ENCODE measurements at regions not wholly inside any gene's neighbourhood (a gene's known extent, or its start where the extent isn't known, plus 50 kb on each side); places are given as distances from the start of the nearest gene placed in this dataset.

- Histone ChIP-seq H3K36me3 (ENCODE audit: insufficient read depth, low read length) (no peaks in the 10 kb centered on the region), H3K4me3 (ENCODE audit: low read length, poor library complexity, severe bottlenecking) (no peak overlapping the region), H3K27me3 (ENCODE audit: insufficient read depth, low read length, poor library complexity, severe bottlenecking) (no peaks in the 10 kb centered on the region), H3K4me1 (ENCODE audit: insufficient read depth, low read length, poor library complexity, severe bottlenecking) (no peaks in the 10 kb centered on the region), H3K9me2 (replicated peaks; ENCODE audit: low read depth, low read length) (no peaks in the 10 kb centered on the region), H3K4me2 (ENCODE audit: low read depth, low read length, poor library complexity, severe bottlenecking) (no peak overlapping the region), H3F3A (ENCODE audit: low read depth) (no peaks in the 10 kb centered on the region), H4K20me1 (ENCODE audit: insufficient read depth, low read length, poor library complexity, severe bottlenecking) (no peaks in the 10 kb centered on the region), H3K9ac (ENCODE audit: low read depth, low read length, poor library complexity, severe bottlenecking) (no peak overlapping the region), H3K79me2 (ENCODE audit: insufficient read depth, low read length) (no peaks in the 10 kb centered on the region), H3K9me3 (ENCODE audit: insufficient read depth, low read depth, low read length) (no peaks in the 10 kb centered on the region; the same call in 1 of the 2 replicates), H2AFZ (ENCODE audit: low read length) (no peak overlapping the region)
- TF ChIP-seq, protein P1, sequence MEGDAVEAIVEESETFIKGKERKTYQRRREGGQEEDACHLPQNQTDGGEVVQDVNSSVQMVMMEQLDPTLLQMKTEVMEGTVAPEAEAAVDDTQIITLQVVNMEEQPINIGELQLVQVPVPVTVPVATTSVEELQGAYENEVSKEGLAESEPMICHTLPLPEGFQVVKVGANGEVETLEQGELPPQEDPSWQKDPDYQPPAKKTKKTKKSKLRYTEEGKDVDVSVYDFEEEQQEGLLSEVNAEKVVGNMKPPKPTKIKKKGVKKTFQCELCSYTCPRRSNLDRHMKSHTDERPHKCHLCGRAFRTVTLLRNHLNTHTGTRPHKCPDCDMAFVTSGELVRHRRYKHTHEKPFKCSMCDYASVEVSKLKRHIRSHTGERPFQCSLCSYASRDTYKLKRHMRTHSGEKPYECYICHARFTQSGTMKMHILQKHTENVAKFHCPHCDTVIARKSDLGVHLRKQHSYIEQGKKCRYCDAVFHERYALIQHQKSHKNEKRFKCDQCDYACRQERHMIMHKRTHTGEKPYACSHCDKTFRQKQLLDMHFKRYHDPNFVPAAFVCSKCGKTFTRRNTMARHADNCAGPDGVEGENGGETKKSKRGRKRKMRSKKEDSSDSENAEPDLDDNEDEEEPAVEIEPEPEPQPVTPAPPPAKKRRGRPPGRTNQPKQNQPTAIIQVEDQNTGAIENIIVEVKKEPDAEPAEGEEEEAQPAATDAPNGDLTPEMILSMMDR (conservative IDR thresholded peaks at IDR 0.05; ENCODE audit: low read length), result no peak
- TF ChIP-seq EZH2phosphoT487 (IDR thresholded peaks at IDR 0.05; ENCODE audit: borderline replicate concordance), result no peak
Measured at GRCh38 chr18:6557057-6557769, 142.5 kb upstream of the L3MBTL4 start.

- no peak overlapping the region for H3K4me3 ChIP-seq (ENCODE audit: low read length, poor library complexity, severe bottlenecking)
Measured at GRCh38 chr18:6557770-6558248, 143.1 kb upstream of the L3MBTL4 start.

DNA sequence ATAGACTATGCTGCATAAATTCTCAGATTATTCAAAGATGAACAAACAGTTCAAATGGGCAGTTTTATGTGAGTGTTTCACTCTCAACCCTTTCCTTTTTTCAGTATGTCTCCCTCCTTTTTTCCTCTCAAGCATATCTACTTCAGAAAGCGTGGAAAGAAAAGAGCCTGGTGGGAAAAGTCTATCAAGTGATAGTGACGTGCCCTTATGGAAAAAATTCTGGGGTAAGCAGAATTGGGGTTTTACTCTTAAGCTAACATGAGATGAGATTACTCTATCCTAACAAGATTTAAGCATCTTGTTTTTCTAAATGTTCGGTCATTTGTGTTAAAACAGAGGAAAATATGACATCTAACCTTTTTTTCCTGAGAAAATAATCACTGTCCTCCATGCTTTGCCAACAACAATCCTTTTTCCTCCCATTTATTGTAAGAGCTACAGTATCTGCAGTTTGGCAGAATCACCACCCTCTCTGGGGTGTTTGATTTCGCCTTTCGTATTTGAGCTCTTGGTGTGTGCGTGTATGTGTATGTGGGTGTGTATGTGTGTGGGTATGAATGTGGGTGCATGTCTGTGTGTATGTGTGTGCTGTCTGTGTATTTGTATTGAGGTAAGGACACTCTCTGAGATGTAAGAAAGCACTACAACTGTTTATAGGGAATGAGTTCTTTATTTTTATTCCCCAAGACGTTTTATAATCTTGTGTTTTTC is 143.9 kb upstream of the L3MBTL4 start:
- TF ChIP-seq EZH2phosphoT487 (IDR thresholded peaks at IDR 0.05; ENCODE audit: borderline replicate concordance), result no peak
- TF ChIP-seq, protein P1 (conservative IDR thresholded peaks at IDR 0.05; ENCODE audit: low read length), result no peak

More at GRCh38 chr18:6557770-6558248, 143.1 kb upstream of the L3MBTL4 start:
- no peaks in the 10 kb centered on the region; the same call in 1 of the 2 replicates for H3K9me3 ChIP-seq (ENCODE audit: insufficient read depth, low read depth, low read length)
- H3F3A ChIP-seq (ENCODE audit: low read depth), result no peaks in the 10 kb centered on the region
- no peaks in the 10 kb centered on the region for H3K9me2 ChIP-seq (replicated peaks; ENCODE audit: low read depth, low read length)
- H3K4me2 ChIP-seq (ENCODE audit: low read depth, low read length, poor library complexity, severe bottlenecking), result no peak overlapping the region
- H3K36me3 ChIP-seq (ENCODE audit: insufficient read depth, low read length), result no peaks in the 10 kb centered on the region
- no peaks in the 10 kb centered on the region for H3K79me2 ChIP-seq (ENCODE audit: insufficient read depth, low read length)
- H3K4me1 ChIP-seq (ENCODE audit: insufficient read depth, low read length, poor library complexity, severe bottlenecking), result no peaks in the 10 kb centered on the region
- no peaks in the 10 kb centered on the region for H3K27me3 ChIP-seq (ENCODE audit: insufficient read depth, low read length, poor library complexity, severe bottlenecking)
- no peak overlapping the region for H2AFZ ChIP-seq (ENCODE audit: low read length)
- H4K20me1 ChIP-seq (ENCODE audit: insufficient read depth, low read length, poor library complexity, severe bottlenecking), result no peaks in the 10 kb centered on the region
- H3K9ac ChIP-seq (ENCODE audit: low read depth, low read length, poor library complexity, severe bottlenecking), result no peak overlapping the region
- no peak for TF ChIP-seq EZH2phosphoT487 (IDR thresholded peaks at IDR 0.05; ENCODE audit: borderline replicate concordance)
- TF ChIP-seq, protein P1 (conservative IDR thresholded peaks at IDR 0.05; ENCODE audit: low read length), result no peak

More for the DNA sequence above, 143.9 kb upstream of the L3MBTL4 start:
- Histone ChIP-seq H3K79me2 (ENCODE audit: insufficient read depth, low read length) (no peaks in the 10 kb centered on the region), H3F3A (ENCODE audit: low read depth) (no peaks in the 10 kb centered on the region), H4K20me1 (ENCODE audit: insufficient read depth, low read length, poor library complexity, severe bottlenecking) (no peaks in the 10 kb centered on the region), H3K9ac (ENCODE audit: low read depth, low read length, poor library complexity, severe bottlenecking) (no peak overlapping the region), H2AFZ (ENCODE audit: low read length) (no peak overlapping the region), H3K9me2 (replicated peaks; ENCODE audit: low read depth, low read length) (no peaks in the 10 kb centered on the region), H3K27me3 (ENCODE audit: insufficient read depth, low read length, poor library complexity, severe bottlenecking) (no peaks in the 10 kb centered on the region), H3K9me3 (ENCODE audit: insufficient read depth, low read depth, low read length) (no peaks in the 10 kb centered on the region; the same call in 1 of the 2 replicates), H3K4me3 (ENCODE audit: low read length, poor library complexity, severe bottlenecking) (no peak overlapping the region), H3K4me1 (ENCODE audit: insufficient read depth, low read length, poor library complexity, severe bottlenecking) (no peaks in the 10 kb centered on the region), H3K4me2 (ENCODE audit: low read depth, low read length, poor library complexity, severe bottlenecking) (no peak overlapping the region), H3K36me3 (ENCODE audit: insufficient read depth, low read length) (no peaks in the 10 kb centered on the region)

Data from Loucy (cell line).